DMS114 treated with DMSO at 0.1 percent for 48 hours (cell line): ENCODE measurements at regions not wholly inside any gene's neighbourhood (a gene's known extent, or its start where the extent isn't known, plus 50 kb on each side); places are given as distances from the start of the nearest gene placed in this dataset.

Experiments used
- DNase-seq: peaks from one replicate; lab custom pipeline; 2025; ENCODE audit not compliant: unreplicated experiment; lab: John Stamatoyannopoulos, UW

DNA sequence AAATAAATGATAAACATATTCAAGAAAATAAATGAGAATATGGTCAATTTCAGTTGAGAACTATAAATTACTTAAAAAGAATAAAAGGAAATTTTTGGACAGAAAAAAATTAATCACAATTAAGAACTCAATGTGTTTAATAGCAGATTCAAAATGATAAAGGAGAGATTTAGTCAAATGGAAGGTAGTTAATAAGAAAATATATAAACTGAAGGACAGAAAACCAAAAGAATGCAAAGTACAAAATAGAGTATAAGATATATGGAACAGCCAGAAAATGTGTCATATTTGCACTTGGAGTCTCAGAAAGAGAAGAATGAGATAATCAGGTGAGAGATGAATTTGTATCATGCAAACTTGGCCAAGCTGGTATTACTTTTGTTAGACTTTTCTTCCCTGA is 201.8 kb upstream of the ARID1B start:
- DNase-seq: no peak

DNA sequence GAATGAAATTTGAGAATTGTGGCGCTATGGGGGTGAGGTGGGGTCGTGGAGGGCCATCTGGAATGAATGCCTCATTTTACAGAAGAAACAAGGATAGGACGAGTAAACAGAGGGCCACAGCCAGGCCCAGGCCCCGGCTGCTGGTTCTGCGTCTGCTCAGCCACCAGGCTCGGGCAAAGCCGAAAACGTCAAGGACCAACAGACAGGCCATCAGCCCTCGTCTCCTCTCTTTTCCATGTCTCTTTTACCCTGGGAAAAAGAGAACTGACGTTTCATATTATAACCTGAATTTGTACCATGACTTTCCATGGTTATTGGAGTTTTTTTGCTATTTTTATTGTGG is 212.4 kb upstream of the ARID1B start:
- DNase-seq: no peak

DNA sequence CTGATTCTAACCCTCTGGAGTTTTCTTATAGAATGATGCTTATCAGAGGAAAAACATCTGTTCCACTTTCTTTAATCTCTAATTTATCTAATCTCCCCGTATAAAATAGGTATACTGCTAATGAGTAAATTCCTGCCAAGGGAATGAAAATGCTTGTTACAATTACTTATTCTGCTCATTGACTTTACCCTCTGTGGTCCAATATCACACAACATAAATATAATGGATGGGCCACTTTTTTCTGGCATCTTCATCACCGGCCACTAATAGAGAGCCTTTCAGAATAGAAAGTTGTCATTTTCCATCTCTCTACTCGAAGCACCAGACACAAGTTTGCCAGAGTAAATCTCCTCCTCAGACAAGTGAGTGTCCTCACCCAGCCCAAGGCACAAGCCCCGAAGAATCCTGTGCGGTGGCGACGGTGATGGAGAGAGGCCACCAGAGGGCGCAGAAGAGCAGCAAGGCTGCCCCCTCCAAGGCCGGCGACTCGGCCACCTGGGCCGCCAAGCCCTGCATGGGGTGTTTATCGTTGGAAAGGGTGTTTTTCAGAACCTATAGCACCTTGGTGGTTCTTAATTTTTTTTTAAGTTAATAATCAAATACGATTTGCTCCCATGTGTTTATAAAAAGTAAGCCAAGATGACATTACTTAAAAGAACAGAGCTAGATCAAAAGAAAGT is 212.9 kb upstream of the ARID1B start:
- DNase-seq: peak; percentile 22

DNA sequence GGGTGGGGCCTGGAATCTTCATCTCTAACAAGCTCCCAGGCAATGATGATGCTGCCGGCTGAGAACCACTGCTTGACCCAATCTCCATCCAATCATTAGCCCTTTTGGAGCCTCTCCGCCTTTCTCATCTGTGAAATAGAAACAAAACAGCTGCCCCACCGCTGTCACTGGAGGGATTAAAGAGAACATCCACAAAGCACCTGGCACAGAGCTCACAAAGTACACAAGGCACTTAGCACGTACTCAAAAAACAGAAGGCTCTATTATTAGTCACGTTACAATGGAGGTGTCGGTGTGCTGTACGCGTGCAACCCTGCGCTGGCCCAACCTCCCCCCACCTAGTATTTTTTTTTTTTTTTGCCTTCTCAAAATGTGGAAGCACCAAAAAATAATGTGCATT is 213.5 kb upstream of the ARID1B start:
- no peak for DNase-seq

DNA sequence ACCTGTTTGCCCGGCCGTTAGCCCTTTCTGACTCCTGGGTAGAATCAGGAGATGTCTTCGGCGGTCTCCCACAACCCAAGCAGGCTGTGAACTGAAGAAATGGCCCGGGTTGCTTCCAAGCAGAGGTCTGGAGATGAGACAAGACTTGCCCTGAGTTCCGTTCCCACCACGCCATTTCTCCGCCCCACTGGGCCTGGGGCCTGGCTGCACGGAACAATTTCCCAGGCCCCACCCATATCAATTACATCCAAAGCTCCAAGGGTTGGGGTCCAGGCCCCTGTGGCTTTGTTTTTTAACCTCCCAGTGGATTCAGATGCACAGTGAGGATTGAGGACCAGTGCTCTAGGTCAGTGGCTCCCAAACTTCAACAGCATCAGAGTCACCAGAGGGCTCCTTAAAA is 214.5 kb upstream of the ARID1B start:
- DNase-seq: no peak

DNA sequence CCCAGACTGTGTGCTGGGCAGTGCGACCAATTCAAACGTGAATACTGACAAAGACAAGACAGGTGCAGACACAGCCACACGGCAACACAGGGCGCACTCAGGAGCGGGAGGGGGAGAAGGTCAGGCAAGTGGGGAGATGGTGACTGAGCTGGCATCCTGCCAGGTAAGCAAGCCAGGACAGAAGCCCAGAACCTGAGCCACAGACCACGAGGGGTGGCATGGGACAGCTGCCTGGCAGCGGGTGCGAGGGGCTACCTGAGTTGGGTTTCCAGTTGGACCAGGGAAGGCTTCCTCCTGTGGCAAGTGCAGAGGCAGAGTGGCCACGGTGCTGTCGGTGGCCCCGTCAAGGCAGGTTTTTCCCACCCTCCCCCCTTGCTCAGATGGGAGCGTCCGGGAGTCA is 215.2 kb upstream of the ARID1B start:
- no peak for DNase-seq

DNA sequence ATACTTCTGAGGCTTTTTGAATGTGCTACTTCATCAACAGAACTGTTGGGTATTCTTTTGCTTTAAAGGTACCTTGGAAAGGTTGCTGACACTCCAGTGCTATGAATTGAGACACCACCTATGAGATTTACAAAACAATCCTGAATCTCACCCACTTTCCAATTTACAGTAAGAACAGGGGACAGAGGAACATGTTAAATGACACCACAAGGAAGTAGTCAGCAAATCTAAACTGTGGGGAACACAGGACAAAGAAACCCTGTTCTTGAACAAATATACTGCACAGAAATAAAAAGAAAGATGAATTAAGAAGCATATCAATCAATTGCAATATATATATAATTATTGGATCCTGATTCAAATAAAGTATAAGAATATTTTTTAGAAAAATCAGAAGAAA is 216.7 kb upstream of the ARID1B start:
- no peak for DNase-seq

DNA sequence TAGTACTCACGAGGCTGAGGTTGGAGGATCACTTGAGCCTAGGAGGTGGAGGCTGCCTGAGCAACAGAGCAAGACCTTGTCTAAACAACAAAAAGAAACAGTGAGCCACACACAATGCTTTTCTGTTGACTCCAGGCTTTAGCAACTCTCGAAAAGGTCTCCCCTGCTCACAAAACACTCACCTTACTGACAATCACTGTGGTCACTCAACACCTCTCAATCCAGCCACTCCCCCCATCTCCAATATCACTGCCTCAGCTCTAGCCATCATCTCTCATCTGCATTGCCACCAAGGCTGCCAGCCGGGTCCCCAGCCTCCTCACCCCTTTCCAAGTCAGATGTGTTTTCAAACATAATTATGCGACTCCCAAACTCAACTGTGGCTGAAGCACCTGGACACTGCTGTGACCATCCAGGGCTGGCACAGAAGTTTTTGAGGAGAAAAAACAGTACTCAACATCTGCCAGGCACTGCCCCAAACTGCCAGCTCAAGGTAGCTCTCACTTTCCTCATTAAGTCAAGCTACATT is 218.0 kb upstream of the ARID1B start:
- no peak for DNase-seq

DNA sequence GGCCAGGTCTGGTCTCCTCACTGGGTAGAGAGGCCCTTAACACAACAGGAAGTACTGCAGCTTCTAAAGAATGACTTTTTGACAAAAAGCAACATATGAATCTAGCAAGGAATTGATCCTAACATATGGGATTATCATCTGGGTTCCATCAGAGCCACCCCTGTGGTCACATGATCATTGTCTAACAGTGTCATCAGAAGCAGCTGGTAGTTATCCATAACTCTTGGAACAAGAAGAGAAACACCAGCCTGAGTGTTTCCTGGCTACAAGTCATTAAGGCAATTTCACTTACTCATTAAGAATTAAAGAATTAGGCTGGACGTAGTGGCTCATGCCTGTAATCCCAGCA is 219.3 kb upstream of the ARID1B start:
- DNase-seq: no peak

DNA sequence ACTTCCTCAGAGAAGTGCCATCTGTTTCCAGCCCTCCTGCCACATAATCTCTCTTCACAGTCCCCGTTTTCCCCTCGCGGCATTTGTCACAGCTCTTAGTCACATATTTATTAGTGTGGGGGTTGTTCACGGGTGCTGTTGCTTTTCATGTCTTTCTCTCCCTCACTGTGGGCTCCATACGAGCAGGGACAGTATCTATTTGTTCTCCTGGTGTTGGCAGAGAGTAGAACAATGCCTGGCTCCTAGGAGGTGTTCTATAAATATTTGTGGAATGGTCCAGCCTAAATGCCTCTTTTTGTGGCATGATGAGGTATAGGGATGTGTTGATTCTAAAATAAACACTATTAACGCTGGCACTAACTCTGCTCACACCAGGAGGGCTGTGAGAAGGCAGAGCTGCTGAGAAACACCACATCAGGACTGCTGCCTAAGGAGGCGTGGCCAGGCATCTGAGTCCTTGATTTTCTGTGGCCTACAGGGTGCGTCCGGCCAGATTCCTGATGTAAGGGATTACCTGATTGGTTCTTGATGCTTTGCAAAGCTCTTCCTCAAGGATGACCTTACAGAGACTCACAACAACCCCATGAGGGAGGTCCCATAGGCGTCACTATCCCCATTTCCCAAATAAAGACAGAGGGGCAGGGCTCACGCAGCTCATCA is 219.8 kb upstream of the ARID1B start:
- no peak for DNase-seq

DNA sequence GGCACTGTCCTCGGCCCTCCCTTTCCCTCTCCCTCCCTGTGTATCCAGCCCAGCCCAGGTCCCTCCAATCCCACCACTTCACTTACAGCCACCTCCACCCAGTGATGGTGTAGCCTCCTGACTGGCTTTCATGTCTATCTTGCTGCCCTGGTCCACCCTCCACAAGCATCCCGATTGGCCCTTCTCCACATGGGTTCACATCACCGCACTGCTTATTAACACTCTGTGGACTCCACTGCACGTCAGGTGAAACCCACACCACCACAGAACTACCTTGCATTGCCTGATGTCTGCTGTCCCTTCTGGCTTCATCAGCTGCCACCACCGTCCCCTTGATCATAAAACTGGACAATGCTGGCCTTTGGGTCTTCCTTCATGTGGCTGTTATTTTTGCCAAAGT is 220.4 kb upstream of the ARID1B start:
- no peak for DNase-seq

DNA sequence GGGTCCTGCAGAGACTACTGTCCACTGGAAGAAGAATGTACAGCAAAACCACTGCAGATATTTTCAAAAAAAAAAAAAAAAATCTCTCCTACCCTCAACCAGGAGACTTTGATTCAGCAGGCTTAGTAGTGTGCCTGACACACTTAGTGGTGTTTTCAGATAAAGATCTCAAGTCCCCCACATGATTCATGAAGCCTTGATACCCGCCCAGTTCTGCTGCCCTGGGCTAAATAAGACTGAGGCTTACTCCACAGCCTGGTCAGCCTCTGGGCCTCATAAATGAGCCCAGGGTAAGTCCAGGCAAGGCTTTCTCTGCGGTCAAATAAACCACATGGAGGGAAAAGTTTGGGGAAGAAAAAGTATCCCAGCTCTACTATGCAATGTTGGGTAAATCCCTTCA is 222.1 kb upstream of the ARID1B start:
- no peak for DNase-seq

DNA sequence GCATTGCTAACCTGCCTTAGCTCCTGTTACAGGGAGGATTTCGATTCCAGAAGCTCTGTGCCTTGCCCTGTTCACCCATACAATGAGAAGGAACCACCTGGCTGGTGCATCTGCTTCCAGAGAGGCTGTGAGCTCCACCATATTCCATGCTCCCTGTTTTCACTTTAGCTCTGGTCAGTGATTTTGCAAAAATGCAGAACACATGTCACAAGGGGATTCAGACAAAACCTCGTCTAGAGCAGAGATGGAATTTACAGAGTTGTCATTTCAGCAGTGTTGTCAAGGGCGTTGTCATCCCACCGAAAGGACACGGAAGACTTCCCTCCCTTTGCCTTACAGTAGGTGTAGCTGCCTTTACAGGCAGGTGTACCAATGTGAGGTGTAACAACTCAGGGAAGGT is 223.0 kb upstream of the ARID1B start:
- DNase-seq: no peak

DNA sequence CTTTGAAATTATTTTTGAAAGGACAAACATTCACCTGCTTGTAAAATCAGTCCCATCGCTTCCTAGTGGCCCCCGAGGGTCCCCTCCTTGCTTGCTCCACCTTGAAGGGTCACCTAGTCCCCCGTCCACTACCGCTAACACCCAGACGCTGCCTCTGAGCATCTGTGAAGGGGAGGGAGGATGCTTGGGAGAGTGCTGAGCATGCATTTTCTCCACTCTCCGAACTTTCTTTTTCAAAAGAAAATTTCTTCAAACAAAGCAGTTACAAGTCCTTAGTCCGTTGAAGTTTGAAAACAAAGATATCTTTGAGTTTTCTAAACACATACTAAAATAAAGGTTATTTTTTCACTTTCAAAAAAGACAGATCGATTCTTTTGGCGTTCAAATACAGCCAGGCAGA is 224.3 kb upstream of the ARID1B start:
- DNase-seq: no peak

DNA sequence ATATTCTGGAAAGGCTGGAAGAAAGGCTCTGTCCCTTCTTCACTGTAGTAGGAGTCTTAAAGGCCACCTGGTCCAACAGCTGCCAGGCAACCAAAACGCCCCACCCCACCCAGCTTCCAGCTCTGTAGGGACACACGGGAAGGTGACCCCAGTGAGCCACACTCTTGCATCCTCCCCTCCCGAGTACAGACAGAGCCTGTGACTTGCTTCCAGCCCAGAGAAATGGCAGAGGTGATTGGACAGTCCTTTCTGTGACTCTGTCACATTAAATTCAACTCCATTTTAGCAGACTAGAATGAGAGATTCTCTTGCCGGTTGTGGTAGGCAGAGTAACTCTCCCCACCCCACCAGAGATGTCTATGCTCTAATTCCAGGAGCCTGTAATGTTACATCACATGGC is 226.2 kb upstream of the ARID1B start:
- no peak for DNase-seq

DNA sequence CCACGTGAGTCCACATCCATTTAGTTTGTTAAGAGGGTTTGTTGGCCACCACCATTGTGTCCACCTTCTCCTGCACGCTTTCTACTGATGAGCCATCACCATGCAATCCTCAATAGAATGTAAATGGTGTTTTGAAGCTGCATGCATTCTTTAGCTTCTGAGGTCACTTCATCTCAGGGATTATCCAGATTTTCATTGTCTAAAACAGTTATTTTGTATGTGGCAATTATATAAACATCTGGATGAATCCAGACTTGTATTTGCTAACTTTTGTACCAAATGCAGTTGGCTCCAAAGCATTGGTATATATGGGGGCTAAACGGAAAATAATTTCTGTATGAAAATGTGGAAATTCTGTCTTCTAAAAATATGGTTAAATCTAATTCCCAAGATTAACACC is 231.2 kb upstream of the ARID1B start:
- no peak for DNase-seq

DNA sequence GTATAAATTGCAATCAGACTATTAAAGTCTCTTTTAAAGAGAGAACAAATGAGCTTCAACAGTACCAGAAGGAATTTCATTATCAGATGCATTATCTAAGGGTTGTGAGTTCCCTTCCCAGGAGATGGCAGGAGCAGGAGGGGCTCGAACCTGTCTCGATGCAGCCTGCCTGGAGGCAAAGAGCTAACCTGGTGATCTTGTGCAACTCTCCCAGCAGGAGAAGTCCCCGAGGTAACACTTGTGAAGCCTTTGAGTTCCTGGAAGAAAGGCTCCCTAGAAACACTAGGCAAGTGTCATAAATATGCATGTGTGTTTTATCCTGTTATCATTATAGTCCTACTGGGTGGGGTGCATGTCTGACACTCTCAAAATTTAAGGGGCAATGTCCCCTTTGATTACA is 232.2 kb upstream of the ARID1B start:
- DNase-seq: no peak

DNA sequence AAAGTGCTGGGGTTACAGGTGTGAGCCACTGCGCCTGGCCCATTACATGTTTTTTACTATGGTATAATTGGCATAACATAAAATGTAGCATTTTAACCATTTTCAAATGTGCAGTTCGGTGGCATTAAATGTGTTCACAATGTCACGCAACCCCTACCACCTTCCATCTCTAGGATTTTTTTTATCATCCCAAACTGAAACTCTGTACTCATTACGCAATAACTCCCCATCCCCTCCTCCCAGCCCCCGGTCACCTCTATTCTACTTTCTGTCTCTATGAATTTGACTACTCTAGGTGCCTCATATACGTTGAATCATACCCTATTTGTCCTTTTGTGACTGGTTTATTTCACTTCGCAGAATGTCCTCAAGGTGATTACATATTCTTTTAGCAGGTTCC is 233.1 kb upstream of the ARID1B start:
- DNase-seq: no peak

DNA sequence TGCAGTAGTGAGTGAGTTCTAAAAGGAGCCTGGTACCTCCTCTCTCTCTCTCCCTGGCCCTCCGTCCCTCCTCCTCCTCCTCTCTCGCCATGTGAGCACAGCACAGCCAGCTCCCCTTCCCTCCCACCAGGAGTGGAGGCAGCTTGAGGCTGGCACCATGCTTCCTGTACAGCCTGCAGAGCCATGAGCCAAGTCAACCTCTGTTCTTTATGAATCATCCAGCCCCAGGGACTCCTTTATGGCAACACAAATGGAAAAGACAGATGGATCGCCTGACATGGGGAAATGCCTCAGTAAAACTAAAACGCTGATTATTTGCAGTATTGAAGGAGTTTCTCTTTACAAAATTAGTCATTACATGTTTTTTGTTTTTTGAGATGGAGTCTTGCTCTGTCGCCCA is 233.7 kb upstream of the ARID1B start:
- no peak for DNase-seq

DNA sequence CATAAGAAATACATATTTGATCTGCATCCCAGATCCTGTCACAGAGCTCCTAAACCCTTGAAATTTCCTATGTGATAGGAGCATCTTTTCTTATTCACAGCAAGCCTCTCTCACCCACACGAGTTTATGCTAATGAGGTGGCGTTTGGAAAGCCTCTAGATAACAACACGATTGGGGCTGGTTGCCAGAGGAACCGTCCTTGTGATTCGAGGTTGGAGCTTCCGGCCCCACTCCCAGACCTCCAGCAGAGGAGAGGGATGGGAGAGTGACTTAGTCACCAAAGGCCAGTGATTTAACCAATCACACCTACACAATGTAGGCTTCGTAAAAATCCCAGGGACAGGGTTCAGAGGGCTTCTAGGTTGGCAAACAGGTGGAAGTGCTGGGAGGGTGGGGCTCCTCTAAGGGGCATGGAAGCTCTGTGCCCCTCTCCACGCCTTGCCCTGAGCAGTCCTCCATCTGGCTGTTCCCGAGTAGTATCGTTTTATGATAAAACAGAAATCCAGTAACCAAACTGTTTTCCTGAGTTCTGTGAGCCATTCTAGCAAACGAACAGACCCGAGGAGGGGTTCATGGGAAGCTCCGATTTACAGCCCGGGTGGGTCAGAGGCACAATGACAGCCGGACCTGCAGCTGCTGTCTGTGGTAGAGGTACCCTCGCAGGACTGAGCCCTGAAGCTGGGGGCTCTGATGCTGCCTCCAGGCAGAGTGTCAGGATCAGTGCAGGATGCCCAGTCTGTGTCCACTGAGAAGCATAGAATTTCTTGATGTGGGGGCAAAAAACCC is 238.1 kb upstream of the ARID1B start:
- no peak for DNase-seq

DNA sequence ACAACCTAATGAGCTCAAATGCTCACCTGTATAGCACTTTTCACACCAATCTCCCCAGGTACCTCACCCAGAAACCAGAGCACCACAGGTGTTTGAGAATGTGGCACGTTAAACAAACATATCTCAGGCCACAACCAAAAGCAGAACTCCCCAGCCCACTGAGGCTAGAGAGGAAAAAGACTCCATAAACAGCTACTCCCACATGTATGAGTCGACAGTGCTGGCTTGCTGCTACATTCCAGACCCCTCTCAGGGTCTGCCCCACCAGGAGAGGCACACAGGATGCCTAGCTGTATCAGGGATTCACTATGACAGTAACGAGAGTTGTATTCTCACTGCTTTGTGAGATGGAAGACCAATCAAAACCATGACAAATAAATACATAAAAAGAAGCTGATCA is 242.6 kb upstream of the ARID1B start:
- no peak for DNase-seq

DNA sequence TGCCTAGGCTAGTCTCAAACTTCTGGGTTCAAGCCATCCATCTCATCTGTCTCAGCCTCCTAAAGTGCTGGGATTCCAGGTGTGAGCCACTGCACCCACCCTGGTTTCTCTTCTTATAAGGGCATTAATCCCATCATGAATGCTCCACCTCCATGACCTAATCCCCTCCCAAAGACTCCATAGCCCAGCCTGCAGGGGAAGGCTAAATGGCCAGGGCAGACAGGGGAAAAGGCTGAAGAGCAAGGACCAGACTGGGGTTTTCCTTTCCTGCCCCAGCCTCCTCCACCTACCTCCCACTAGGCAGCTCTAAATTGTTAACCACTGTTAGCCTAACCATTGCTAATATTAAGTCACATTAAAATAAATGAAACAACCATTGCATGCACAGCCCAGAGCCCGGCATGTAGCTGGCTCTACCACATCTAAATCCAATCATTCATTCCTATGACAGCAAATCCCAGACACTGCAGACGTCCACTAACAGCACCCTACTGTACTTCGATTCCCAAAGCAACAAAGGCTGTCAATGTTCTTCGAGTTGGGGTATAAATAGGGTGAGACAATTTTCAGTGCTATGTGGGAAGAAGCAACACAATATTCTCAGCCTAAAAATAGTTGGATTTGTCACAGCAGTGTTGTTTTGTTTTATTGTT is 243.2 kb upstream of the ARID1B start:
- no peak for DNase-seq
